H9 (cell line): ENCODE measurements at regions not wholly inside any gene's neighbourhood (a gene's known extent, or its start where the extent isn't known, plus 50 kb on each side); places are given as distances from the start of the nearest gene placed in this dataset.

Experiments used
- DNase-seq: peaks from one replicate; pipeline ENCODE4 v3.0.0-alpha.2; 2017
- H2AFZ ChIP-seq: one replicate; pipeline ENCODE4 v1.6.1; 2013; ENCODE audit warnings: mild to moderate bottlenecking, low read length, control low read depth, moderate library complexity
- H2AK5ac ChIP-seq: 2 replicates; pipeline ENCODE4 v1.6.1; 2013; ENCODE audit warnings: low read length, control low read depth, mixed read lengths; ENCODE audit not compliant: insufficient read length
- H2BK120ac ChIP-seq: one replicate; pipeline ENCODE4 v1.6.1; 2013; ENCODE audit warnings: low read depth, mild to moderate bottlenecking, low read length, control low read depth, inconsistent platforms; ENCODE audit not compliant: poor library complexity, severe bottlenecking
- H2BK12ac ChIP-seq: 2 replicates; pipeline ENCODE4 v1.6.1; 2013; ENCODE audit warnings: low read length, control low read depth, mixed read lengths, low read depth; ENCODE audit not compliant: insufficient read length
- H2BK15ac ChIP-seq: 2 replicates; pipeline ENCODE4 v1.6.1; 2013; ENCODE audit warnings: low read depth, low read length, control low read depth
- H2BK20ac ChIP-seq: one replicate; pipeline ENCODE4 v1.6.1; 2013; ENCODE audit warnings: low read depth, mild to moderate bottlenecking, low read length, control low read depth, inconsistent platforms; ENCODE audit not compliant: poor library complexity, severe bottlenecking
- H2BK5ac ChIP-seq: 2 replicates; pipeline ENCODE4 v1.6.1; 2013; ENCODE audit warnings: low read length, control low read depth, mixed read lengths; ENCODE audit not compliant: insufficient read length
- H3K14ac ChIP-seq: 2 replicates; pipeline ENCODE4 v1.6.1; 2013; ENCODE audit warnings: low read length, control low read depth; ENCODE audit not compliant: insufficient read depth
- H3K18ac ChIP-seq: 2 replicates; pipeline ENCODE4 v1.6.1; 2013; ENCODE audit warnings: low read depth, mild to moderate bottlenecking, mixed read lengths, low read length, control low read depth; ENCODE audit not compliant: insufficient read length
- H3K23ac ChIP-seq: 2 replicates; pipeline ENCODE4 v1.6.1; 2013; ENCODE audit warnings: low read length, control low read depth, mixed read lengths, low read depth; ENCODE audit not compliant: insufficient read length
- H3K23me2 ChIP-seq: 2 replicates; pipeline ENCODE4 v1.6.1; 2013; ENCODE audit warnings: low read depth, mild to moderate bottlenecking, mixed read lengths, low read length, control low read depth; ENCODE audit not compliant: insufficient read length, poor library complexity, severe bottlenecking
- H3K27ac ChIP-seq: 2 replicates; pipeline ENCODE4 v1.5.1; 2013; ENCODE audit warnings: low read length, control low read depth, mixed read lengths, low read depth; ENCODE audit not compliant: insufficient read length
- H3K27me3 ChIP-seq: 2 replicates; pipeline ENCODE4 v1.6.1; 2013; ENCODE audit warnings: low read length, control low read depth, inconsistent platforms; ENCODE audit not compliant: insufficient read depth
- H3K4ac ChIP-seq: 2 replicates; pipeline ENCODE4 v1.6.1; 2013; ENCODE audit warnings: low read depth, mild to moderate bottlenecking, control low read depth, inconsistent platforms, low read length, moderate library complexity
- H3K4me1 ChIP-seq: 2 replicates; pipeline ENCODE4 v1.6.1; 2013; ENCODE audit warnings: low read length, control low read depth, inconsistent platforms; ENCODE audit not compliant: insufficient read depth
- H3K4me2 ChIP-seq: 2 replicates; pipeline ENCODE4 v1.6.1; 2013; ENCODE audit warnings: low read length, control low read depth, mixed read lengths; ENCODE audit not compliant: insufficient read length, insufficient read depth
- H3K56ac ChIP-seq: 2 replicates; pipeline ENCODE4 v1.6.1; 2013; ENCODE audit warnings: low read depth, mild to moderate bottlenecking, mixed read lengths, low read length, control low read depth; ENCODE audit not compliant: insufficient read length
- H3K79me1 ChIP-seq: 2 replicates; pipeline ENCODE4 v1.6.1; 2013; ENCODE audit warnings: low read depth, mild to moderate bottlenecking, moderate library complexity, low read length, control low read depth, inconsistent platforms; ENCODE audit not compliant: insufficient read depth, poor library complexity, severe bottlenecking
- H3K79me2 ChIP-seq: 2 replicates; pipeline ENCODE4 v1.6.1; 2013; ENCODE audit warnings: low read length, control low read depth, inconsistent platforms; ENCODE audit not compliant: insufficient read depth
- H3K9ac ChIP-seq: 2 replicates; pipeline ENCODE4 v1.6.1; 2013; ENCODE audit warnings: low read length, control low read depth, mixed read lengths; ENCODE audit not compliant: insufficient read length; ENCODE audit errors: extremely low read depth
- H3K9me3 ChIP-seq: one replicate; pipeline ENCODE4 v1.6.1; 2013; ENCODE audit warnings: low read depth, low read length, inconsistent platforms; ENCODE audit not compliant: control insufficient read depth
- H3T11ph ChIP-seq: one replicate; pipeline ENCODE4 v1.6.1; 2013; ENCODE audit warnings: mild to moderate bottlenecking, low read length, control low read depth, inconsistent platforms
- H4K20me1 ChIP-seq: one replicate; pipeline ENCODE4 v1.6.1; 2013; ENCODE audit not compliant: control insufficient read depth, insufficient read length, insufficient read depth
- H4K5ac ChIP-seq: 2 replicates; pipeline ENCODE4 v1.6.1; 2013; ENCODE audit warnings: low read depth, mild to moderate bottlenecking, mixed read lengths, low read length, control low read depth; ENCODE audit not compliant: insufficient read length
- H4K8ac ChIP-seq: replicated peaks from 2 replicates; pipeline ENCODE4 v1.6.1; 2013; ENCODE audit warnings: low read length, control low read depth, mixed read lengths, low read depth; ENCODE audit not compliant: insufficient read length
- H4K91ac ChIP-seq: 2 replicates; pipeline ENCODE4 v1.6.1; 2013; ENCODE audit warnings: low read depth, mild to moderate bottlenecking, moderate library complexity, mixed read lengths, low read length, control low read depth; ENCODE audit not compliant: insufficient read length
- H3K27ac Mint-ChIP-seq, 3 experiments: 2 replicates in 2 of 3; 3 replicates in 1 of 3; pipeline ENCODE4 v1.8.0; 2020 to 2021; ENCODE audit warnings: mixed read lengths in 3 of 3, mild to moderate bottlenecking in 1 of 3, moderate library complexity in 1 of 3
- H3K27me3 Mint-ChIP-seq: 2 replicates; pipeline ENCODE4 v1.8.0; 2021; ENCODE audit warnings: low read depth, mild to moderate bottlenecking, moderate library complexity, mixed read lengths
- H3K36me3 Mint-ChIP-seq, 3 experiments: 2 replicates in 2 of 3; 3 replicates in 1 of 3; pipeline ENCODE4 v1.8.0; 2020 to 2021; ENCODE audit warnings: low read depth in 3 of 3, mixed read lengths in 3 of 3; ENCODE audit not compliant: insufficient read depth in 1 of 3
- H3K4me1 Mint-ChIP-seq, 2 experiments: 2 replicates each; pipeline ENCODE4 v1.8.0; 2020; ENCODE audit warnings: mixed read lengths in 2 of 2
- H3K4me3 Mint-ChIP-seq, 2 experiments: 2 replicates in 1 of 2; 3 replicates in 1 of 2; pipeline ENCODE4 v1.8.0; 2020 to 2021; ENCODE audit warnings: mild to moderate bottlenecking in 2 of 2, mixed read lengths in 2 of 2, moderate library complexity in 1 of 2
- H3K9me3 Mint-ChIP-seq, 2 experiments: 2 replicates in 1 of 2; 3 replicates in 1 of 2; pipeline ENCODE4 v1.8.0; 2020; ENCODE audit warnings: mild to moderate bottlenecking in 2 of 2, mixed read lengths in 2 of 2, moderate library complexity in 1 of 2
- CTCF ChIP-seq: fragments of 200-600 bp; sonication (generic); conservative IDR thresholded peaks from 3 replicates; pipeline ENCODE4 v1.8.0; 2021; ENCODE audit warnings: antibody characterized with exemption, mild to moderate bottlenecking
- WGBS: extraction: QIAGEN DNeasy Blood & Tissue Kit; methylation state at CpG from one replicate; pipeline ENCODE4 v1.1.7; 2013; ENCODE audit warnings: missing lambda C conversion rate, low lambda C conversion rate, mixed read lengths; ENCODE audit not compliant: insufficient read length; ENCODE audit errors: extremely low coverage; 5-methylcytosine and 5-hydroxymethylcytosine counted together

- Histone ChIP-seq H2BK12ac (no peak overlapping the region), H4K5ac (no peak overlapping the region), H3K4me1 (no peaks in the 10 kb centered on the region), H3K23me2 (no peaks in the 10 kb centered on the region), H3K4ac (no peak overlapping the region), H2AK5ac (no peak overlapping the region), H4K91ac (no peak overlapping the region), H2BK5ac (no peak overlapping the region), H3K18ac (no peak overlapping the region), H3K27me3 (no peaks in the 10 kb centered on the region), H3K79me2 (no peaks in the 10 kb centered on the region), H2BK15ac (no peak overlapping the region), H4K8ac (no peak overlapping the region), H3K9ac (no peak overlapping the region), H3K9me3 (no peaks in the 10 kb centered on the region), H2BK20ac (no peak overlapping the region), H3K23ac (no peak overlapping the region), H3K56ac (no peak overlapping the region), H3T11ph (no peak overlapping the region), H3K14ac (no peak overlapping the region), H3K79me1 (no peaks in the 10 kb centered on the region), H2AFZ (no peak overlapping the region), H3K27ac (no peak overlapping the region), H3K4me2 (no peak overlapping the region), H4K20me1 (no peaks in the 10 kb centered on the region), H2BK120ac (no peak overlapping the region)
- no peak for TF ChIP-seq CTCF
- no peak overlapping the region for H3K27ac Mint-ChIP-seq
- no peak overlapping the region for H3K4me3 Mint-ChIP-seq
- H3K9me3 Mint-ChIP-seq, result peaks cover 13 to 17% of the 10 kb centered on the region in 2 experiments
- WGBS, result no CpG with 5 or more reads among the region's 2 CpGs
- no peaks in the 10 kb centered on the region for H3K4me1 Mint-ChIP-seq
- DNase-seq, result no peak
- peaks cover 0 to 9% (median 5%) of the 10 kb centered on the region in 3 experiments; a peak in 4 of 7 replicates for H3K36me3 Mint-ChIP-seq
- H3K27me3 Mint-ChIP-seq, result no peaks in the 10 kb centered on the region; the same call in 1 of the 2 replicates
Measured at GRCh38 chr2:194564422-194564821, 1092.6 kb upstream of the SLC39A10 start.
